ENCODE measurements at regions not wholly inside any gene's neighbourhood (a gene's known extent, or its start where the extent isn't known, plus 50 kb on each side); places are given as distances from the start of the nearest gene placed in this dataset.

DNA sequence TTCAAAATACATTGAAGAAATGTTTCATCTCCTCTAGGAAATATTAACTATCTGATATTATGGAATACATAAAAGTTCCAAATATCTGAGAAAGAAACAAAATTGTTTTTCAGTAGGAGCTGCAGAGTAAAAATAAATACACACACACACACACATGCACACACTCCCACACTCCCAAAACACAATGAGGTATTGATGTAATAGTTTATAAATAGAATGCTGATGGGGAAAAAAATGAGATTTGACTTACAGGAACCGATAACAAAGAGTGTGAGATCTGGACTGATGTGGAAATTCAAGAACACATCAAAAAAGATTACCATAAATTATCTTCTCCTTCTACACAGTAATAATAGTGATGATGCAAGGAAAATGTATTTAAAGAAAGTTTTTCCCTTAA lies 438.0 kb upstream of the CELF2 start:
- Histone ChIP-seq H3K4me3 (ENCODE audit: low read depth, low read length, poor library complexity, severe bottlenecking) (no peak overlapping the region), H3K9me2 (ENCODE audit: low read depth, low read length) (no peaks in the 10 kb centered on the region), H3K9me3 (ENCODE audit: low read length) (no peaks in the 10 kb centered on the region), H3F3A (ENCODE audit: insufficient read depth, low read length) (no peaks in the 10 kb centered on the region), H3K27ac (ENCODE audit: low read depth, low read length, poor library complexity, severe bottlenecking) (no peak overlapping the region), H3K36me3 (ENCODE audit: insufficient read depth, low read length) (no peaks in the 10 kb centered on the region), H2AFZ (ENCODE audit: low read length) (no peak overlapping the region), H3K4me1 (ENCODE audit: insufficient read depth, low read length, severe bottlenecking) (no peaks in the 10 kb centered on the region), H3K79me2 (ENCODE audit: insufficient read depth, low read length) (no peaks in the 10 kb centered on the region), H3K9ac (ENCODE audit: low read length) (no peak overlapping the region), H3K4me2 (ENCODE audit: low read length) (no peak overlapping the region), H3K27me3 (ENCODE audit: insufficient read depth, low read length) (no peaks in the 10 kb centered on the region), H4K20me1 (ENCODE audit: insufficient read depth, low read length) (no peaks in the 10 kb centered on the region)
- TF ChIP-seq CTCF (IDR thresholded peaks at IDR 0.05; ENCODE audit: low read length) (no peak), EZH2 (IDR thresholded peaks at IDR 0.05; ENCODE audit: borderline replicate concordance, low read length) (no peak)

DNA sequence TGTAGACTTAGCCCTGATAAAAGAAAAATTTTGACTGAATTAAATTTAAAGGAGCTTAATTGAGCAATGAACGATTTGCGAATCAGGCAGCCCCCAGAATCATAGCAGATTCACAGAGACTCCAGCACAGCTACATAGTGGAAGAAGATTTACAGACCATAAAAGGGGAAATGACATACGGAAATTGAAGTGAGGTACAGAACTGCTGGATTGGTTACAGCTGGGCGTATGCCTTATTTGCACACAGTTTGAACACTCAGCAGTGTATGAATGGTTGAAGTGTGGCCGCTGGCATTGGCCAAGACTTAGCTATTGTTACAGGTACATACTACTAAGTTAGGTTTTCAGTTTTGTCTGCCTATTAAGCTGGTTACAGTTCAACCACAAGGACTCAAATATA lies 433.5 kb upstream of the CELF2 start:
- no peak overlapping the region for H2AFZ ChIP-seq (ENCODE audit: low read length)

DNA sequence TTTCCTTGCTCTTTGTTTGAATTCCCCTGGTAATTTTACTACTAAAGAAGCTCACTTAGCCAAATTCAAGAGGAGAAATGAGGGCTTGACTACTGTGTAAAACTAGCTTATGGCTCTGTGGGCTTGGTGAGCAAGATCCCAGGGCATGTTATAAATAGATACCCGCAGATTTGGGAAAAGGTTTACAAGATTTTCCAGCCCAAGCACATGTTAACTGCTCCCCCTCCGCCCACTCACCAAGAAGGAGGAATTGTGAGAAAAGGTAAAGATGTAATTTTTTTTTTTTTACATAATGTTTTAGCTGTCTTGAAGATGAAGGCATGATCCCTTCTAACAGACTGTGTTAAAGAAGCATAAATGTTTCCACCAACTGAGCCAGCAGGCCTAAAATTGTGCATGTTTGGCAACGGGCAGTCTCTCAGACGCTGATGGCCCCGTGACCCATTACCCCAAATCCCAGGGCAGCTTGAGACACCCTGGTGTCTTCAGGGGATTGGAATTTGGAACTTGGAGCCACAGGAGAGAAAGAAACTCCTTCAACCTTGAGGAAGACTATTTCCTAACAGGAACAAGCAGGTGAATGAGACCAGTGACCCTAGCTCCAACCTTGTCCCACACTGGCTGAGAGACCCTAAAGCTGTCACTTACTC lies 429.8 kb upstream of the CELF2 start:
- H3K9me2 ChIP-seq (ENCODE audit: low read depth, low read length), result no peaks in the 10 kb centered on the region
- TF ChIP-seq EZH2 (IDR thresholded peaks at IDR 0.05; ENCODE audit: borderline replicate concordance, low read length), result no peak
- no peak for TF ChIP-seq CTCF (IDR thresholded peaks at IDR 0.05; ENCODE audit: low read length)
- no peak overlapping the region for H2AFZ ChIP-seq (ENCODE audit: low read length)
- H3K4me3 ChIP-seq (ENCODE audit: low read depth, low read length, poor library complexity, severe bottlenecking), result no peak overlapping the region
- H3K27ac ChIP-seq (ENCODE audit: low read depth, low read length, poor library complexity, severe bottlenecking), result no peak overlapping the region
- no peaks in the 10 kb centered on the region for H3K79me2 ChIP-seq (ENCODE audit: insufficient read depth, low read length)
- H3K4me2 ChIP-seq (ENCODE audit: low read length), result no peak overlapping the region
- no peak overlapping the region for H3K9ac ChIP-seq (ENCODE audit: low read length)
- H3F3A ChIP-seq (ENCODE audit: insufficient read depth, low read length), result no peaks in the 10 kb centered on the region
- H3K27me3 ChIP-seq (ENCODE audit: insufficient read depth, low read length), result no peaks in the 10 kb centered on the region
- no peaks in the 10 kb centered on the region for H3K9me3 ChIP-seq (ENCODE audit: low read length)
- no peaks in the 10 kb centered on the region for H3K36me3 ChIP-seq (ENCODE audit: insufficient read depth, low read length)
- H4K20me1 ChIP-seq (ENCODE audit: insufficient read depth, low read length), result no peaks in the 10 kb centered on the region
- H3K4me1 ChIP-seq (ENCODE audit: insufficient read depth, low read length, severe bottlenecking), result no peaks in the 10 kb centered on the region

More for the DNA sequence above, 433.5 kb upstream of the CELF2 start:
- Histone ChIP-seq H3K79me2 (ENCODE audit: insufficient read depth, low read length) (no peaks in the 10 kb centered on the region), H3K9me3 (ENCODE audit: low read length) (no peaks in the 10 kb centered on the region), H4K20me1 (ENCODE audit: insufficient read depth, low read length) (no peaks in the 10 kb centered on the region), H3K4me2 (ENCODE audit: low read length) (no peak overlapping the region), H3K4me3 (ENCODE audit: low read depth, low read length, poor library complexity, severe bottlenecking) (no peak overlapping the region), H3K27me3 (ENCODE audit: insufficient read depth, low read length) (no peaks in the 10 kb centered on the region), H3K9me2 (ENCODE audit: low read depth, low read length) (no peaks in the 10 kb centered on the region), H3K4me1 (ENCODE audit: insufficient read depth, low read length, severe bottlenecking) (no peaks in the 10 kb centered on the region), H3K36me3 (ENCODE audit: insufficient read depth, low read length) (no peaks in the 10 kb centered on the region), H3F3A (ENCODE audit: insufficient read depth, low read length) (no peaks in the 10 kb centered on the region), H3K27ac (ENCODE audit: low read depth, low read length, poor library complexity, severe bottlenecking) (no peak overlapping the region), H3K9ac (ENCODE audit: low read length) (no peak overlapping the region)
- no peak for TF ChIP-seq CTCF (IDR thresholded peaks at IDR 0.05; ENCODE audit: low read length)
- no peak for TF ChIP-seq EZH2 (IDR thresholded peaks at IDR 0.05; ENCODE audit: borderline replicate concordance, low read length)
